ENCODE measurements at regions not wholly inside any gene's neighbourhood (a gene's known extent, or its start where the extent isn't known, plus 50 kb on each side); places are given as distances from the start of the nearest gene placed in this dataset.
"Not testable (repeated sequence)": the region's sequence is repeated elsewhere in the genome, so short reads cannot be mapped to it uniquely, and the experiment has no call there.

- no peak for DNase-seq (ENCODE audit: low read depth)
Measured at GRCh38 chr6:90681863-90682262, 95.0 kb upstream of the MAP3K7 start.

GRCh38 chr6:90678049-90678779 lies 91.3 kb upstream of the MAP3K7 start:
- DNase-seq (ENCODE audit: low read depth): no peak

GRCh38 chr6:90677440-90677839 lies 90.6 kb upstream of the MAP3K7 start:
- no peak for DNase-seq (ENCODE audit: low read depth)

- DNase-seq (ENCODE audit: low read depth): no peak
Measured at GRCh38 chr6:90676516-90677300, 89.8 kb upstream of the MAP3K7 start.

- not testable (repeated sequence) for DNase-seq (ENCODE audit: low read depth)
Measured at GRCh38 chr6:90675107-90675506, 88.2 kb upstream of the MAP3K7 start.

GRCh38 chr6:90674077-90674476 lies 87.2 kb upstream of the MAP3K7 start:
- DNase-seq (ENCODE audit: low read depth): not testable (repeated sequence)

GRCh38 chr6:90669846-90670245 lies 83.0 kb upstream of the MAP3K7 start:
- no peak for DNase-seq (ENCODE audit: low read depth)

- no peak for DNase-seq (ENCODE audit: low read depth)
Measured at GRCh38 chr6:90669420-90669819, 82.5 kb upstream of the MAP3K7 start.

- DNase-seq (ENCODE audit: low read depth): no peak
Measured at GRCh38 chr6:90668141-90668540, 81.3 kb upstream of the MAP3K7 start.

GRCh38 chr6:90663873-90664272 lies 77.0 kb upstream of the MAP3K7 start:
- DNase-seq (ENCODE audit: low read depth): no peak

GRCh38 chr6:90663106-90663505 lies 76.2 kb upstream of the MAP3K7 start:
- no peak for DNase-seq (ENCODE audit: low read depth)

GRCh38 chr6:90660931-90661330 lies 74.1 kb upstream of the MAP3K7 start:
- DNase-seq (ENCODE audit: low read depth): no peak

GRCh38 chr6:90658497-90658896 lies 71.6 kb upstream of the MAP3K7 start:
- no peak for DNase-seq (ENCODE audit: low read depth)

- no peak for DNase-seq (ENCODE audit: low read depth)
Measured at GRCh38 chr6:90656325-90656724, 69.5 kb upstream of the MAP3K7 start.

- DNase-seq (ENCODE audit: low read depth): no peak
Measured at GRCh38 chr6:90654806-90655205, 67.9 kb upstream of the MAP3K7 start.

GRCh38 chr6:90654166-90654565 lies 67.3 kb upstream of the MAP3K7 start:
- DNase-seq (ENCODE audit: low read depth): no peak

GRCh38 chr6:90653750-90654149 lies 66.9 kb upstream of the MAP3K7 start:
- DNase-seq (ENCODE audit: low read depth): no peak

- DNase-seq (ENCODE audit: low read depth): no peak
Measured at GRCh38 chr6:90650041-90650940, 63.4 kb upstream of the MAP3K7 start.

- no peak for DNase-seq (ENCODE audit: low read depth)
Measured at GRCh38 chr6:90648873-90649272, 62.0 kb upstream of the MAP3K7 start.

- no peak for DNase-seq (ENCODE audit: low read depth)
Measured at GRCh38 chr6:90646940-90647339, 60.1 kb upstream of the MAP3K7 start.

GRCh38 chr6:90645634-90646033 lies 58.8 kb upstream of the MAP3K7 start:
- DNase-seq (ENCODE audit: low read depth): no peak

- no peak for DNase-seq (ENCODE audit: low read depth)
Measured at GRCh38 chr6:90644492-90644891, 57.6 kb upstream of the MAP3K7 start.
